NOMO-1 treated with DMSO at 0.1 percent for 48 hours (cell line): ENCODE measurements at regions not wholly inside any gene's neighbourhood (a gene's known extent, or its start where the extent isn't known, plus 50 kb on each side); places are given as distances from the start of the nearest gene placed in this dataset.

Source experiments
- DNase-seq: peaks from one replicate; lab custom pipeline; 2025; ENCODE audit not compliant: unreplicated experiment; lab: John Stamatoyannopoulos, UW

DNA sequence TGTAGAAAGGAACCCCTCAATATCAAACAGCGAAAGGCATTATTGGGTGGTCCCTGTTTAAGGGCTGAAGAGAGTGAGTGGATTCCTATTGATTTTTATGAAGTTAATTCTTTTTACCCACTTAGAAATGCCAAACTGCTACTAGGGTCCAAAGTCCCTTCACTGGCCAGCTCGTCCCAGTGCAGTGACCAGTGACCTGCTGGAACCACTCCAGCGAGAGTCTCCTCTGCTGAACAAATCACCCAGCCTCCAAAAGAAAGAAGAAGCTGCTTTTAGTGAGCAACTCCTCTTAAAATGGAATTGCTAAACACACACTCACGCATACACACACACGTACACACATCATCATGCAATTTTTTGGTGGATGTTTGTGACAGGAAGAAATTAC is 198.2 kb upstream of the PLEKHG7 start:
- peak; percentile 10 for DNase-seq

DNA sequence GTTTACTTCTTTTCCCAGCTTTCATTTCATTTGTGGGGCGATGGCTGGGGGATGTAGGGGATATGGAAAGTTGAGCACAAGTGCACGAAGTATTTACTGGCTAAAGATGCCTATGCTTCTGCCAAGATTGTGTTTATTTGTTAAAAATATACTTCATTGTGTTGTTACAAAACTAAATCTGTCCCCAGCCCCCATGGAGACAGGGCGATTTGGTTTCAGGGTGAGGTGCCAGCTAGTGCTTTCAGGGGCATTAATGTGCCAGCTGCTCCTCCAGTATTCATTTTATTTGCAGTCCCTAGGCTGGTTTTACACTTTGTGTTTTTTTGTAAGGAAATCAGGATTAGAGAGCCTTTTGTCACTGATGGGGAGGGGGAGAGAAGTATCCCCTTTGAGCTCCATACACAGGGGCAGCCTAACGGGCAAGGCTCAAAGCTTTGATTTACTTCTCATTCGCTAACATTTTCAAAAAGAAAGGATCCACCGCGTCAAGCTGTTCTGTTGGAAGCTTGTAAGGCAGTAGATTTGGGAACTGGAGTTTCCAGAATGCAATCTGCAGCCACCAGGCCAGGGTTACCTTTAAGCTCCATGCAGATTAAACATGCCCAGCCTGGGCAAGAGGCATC is 198.7 kb upstream of the PLEKHG7 start:
- DNase-seq, result no peak

DNA sequence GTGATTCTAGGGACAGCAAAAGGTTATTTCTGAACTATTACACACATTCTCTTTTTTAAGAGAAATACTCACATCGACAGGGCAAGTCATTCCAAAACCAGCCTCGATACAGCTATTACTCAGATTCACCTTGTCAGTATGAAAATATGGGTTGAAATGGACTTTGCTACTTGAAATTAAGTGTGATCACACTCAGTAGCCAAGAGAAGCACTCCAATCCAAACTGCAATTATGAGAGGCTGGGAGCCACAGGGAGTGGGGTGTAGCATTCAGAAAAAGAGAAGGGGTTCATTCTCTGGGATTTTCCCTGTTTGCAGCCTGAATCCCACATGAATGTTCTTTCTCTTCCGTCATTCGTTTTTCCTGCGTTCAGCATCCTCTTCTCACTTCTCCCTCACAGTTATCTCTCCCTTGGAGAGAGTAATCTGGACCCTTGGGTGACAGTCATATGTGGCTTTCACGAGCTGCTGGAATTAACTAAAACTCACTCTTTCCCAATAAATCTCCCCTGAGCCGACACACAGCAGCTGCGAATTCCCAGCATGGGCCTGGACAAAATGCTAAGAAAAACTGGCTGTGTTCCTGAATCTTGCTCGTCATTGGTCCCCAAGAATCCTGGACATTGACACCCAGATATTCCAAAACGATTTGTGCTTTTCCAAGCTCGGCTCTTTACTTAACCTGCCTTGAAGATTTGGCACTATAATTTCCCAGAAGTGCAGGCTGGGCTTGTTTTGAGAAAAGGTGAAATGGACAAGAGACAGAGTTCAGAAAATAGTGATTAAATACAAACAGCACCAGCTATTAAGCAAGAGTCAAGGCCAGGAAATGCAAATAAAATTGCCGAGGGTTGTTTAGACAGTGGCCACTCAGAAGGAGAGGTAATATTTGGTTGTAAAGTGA is 199.5 kb upstream of the PLEKHG7 start:
- DNase-seq, result no peak

DNA sequence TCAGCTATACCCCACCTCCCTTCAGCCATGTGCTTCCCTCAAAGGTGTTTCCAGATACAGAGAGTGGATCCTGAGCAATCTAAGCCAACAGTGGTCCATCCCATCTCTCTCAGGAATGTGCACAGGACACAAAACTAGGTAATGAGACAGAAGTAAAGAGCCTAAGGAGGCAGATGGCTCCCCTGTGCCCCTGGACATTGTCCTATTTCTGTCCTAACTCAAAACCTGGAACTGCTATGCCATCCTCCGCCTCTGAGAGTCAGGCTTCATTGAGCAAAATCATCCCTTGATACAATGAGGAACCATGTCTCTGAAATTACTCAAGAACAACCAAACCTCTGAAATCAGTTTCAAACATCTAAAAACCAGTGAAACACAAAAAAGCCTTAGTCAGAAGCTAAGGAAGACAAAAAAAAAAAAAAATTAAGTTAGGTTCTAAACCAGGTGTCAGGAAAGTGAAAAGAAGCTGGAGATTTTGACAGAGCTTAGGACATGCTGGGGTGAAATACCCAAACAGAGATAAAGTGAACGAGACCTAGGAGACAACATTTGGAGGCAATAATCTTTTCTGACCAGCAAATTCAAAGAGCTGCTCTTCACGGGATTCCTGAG is 200.3 kb upstream of the PLEKHG7 start:
- DNase-seq, result peak; percentile 88

DNA sequence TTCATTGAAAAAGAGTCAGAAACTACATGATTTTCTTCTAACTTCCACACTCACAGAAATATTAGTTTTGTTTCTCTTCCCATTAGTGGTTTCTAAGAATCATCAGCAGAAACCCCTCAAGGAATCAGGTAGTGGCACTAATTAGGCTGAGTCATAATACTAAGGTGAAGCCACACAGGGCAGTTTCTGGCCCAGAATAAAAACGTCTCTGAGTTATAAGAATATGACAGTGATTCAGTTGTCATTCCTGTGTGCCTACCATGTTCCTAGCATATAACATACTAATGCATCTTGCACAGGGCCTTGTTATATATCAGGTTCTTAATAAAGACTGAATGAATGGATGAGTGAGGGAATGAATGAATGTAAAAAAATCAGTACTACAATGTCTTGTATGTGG is 206.0 kb upstream of the PLEKHG7 start:
- DNase-seq, result no peak

DNA sequence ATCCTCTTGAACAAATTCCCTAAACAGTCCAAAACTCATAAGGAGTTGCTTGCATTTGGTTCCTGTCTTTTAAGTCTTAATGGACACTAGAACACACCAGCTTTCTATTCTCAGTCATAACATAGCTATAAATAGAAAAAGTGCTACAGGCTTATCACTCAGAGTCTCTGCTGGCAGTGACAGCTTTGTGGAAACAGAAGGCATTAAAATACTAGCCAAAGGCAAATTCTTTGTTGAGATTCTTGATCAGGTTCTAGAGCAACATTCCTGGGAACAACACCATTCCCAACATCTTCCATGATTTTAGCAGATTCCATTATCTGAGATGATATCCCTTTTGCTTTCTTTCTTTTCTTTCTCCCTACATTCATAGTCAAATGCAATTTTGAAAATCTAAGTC is 207.7 kb upstream of the PLEKHG7 start:
- no peak for DNase-seq

DNA sequence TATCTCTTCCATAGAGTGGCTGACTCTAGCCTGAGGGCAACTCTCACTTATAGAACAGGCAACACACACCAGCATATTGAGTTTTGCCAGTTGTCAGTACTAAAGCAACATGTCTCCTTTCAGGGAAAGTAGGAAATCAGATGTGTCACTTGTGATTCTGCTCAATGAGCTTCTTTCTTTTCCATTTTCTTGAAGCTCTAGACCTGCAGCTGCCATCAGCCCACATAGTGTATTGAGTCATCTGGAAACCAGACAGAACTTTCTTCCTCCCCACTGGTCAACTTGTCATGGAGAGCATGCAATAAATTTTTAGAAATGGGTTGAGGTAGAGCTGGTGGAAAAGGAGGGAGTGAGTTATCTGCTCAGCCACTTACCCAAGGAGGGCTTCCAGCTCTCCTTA is 209.0 kb upstream of the PLEKHG7 start:
- peak; percentile 12 for DNase-seq

DNA sequence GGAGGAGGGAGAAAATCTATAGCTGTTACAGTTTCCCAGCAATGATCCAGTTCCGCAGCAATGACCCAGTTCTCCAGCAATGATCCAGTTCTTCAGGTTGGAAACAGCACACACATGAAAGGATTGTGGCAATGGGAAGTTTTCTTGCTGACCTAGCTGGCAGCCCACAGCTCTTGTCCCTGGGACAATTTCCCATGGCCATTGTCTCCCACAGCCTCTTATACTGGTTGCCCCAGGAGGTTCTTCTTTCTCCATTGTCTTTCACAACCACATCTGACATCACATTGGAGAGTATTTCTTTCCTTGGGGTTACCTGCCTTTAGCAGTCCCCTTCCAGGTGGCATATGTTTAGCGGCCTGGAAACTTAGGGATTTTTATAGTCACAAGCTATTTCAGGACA is 209.8 kb upstream of the PLEKHG7 start:
- DNase-seq, result no peak

DNA sequence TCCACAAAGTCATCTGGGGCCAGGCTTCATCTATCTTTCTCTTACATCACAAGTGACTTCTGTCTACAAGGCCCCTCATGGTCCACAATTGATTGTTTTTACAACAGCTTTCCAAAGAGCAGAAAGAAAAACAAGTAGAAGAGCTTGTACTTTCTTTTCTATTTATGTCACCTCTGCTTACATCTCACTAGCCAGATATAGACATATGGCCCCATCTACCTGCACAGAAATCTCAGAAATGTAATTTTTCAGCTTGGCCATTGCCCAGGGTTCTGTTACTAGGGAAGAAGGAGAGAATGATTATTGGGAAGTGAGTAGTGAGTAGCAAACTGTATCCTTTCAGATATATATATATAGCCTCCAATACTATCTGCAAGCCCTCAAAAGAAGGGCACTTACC is 210.5 kb upstream of the PLEKHG7 start:
- no peak for DNase-seq

DNA sequence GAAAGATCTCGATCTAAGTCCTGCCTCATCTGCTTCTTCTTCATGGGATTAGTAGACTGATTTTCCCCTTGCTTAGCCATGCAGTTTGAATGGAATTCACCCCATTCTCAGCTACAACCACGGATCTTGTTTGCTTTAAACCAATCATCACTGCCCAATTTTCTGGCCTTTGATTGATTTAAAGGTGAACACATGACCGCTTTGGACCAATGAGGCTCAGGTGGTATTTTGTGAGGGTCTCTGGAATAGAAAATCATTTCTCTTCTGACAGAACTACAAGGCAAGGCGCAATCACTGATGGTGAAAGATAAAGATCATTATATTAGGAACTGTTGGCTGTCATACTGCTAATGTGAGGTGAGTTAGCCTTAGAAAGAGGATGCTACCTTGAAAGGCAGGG is 213.0 kb upstream of the PLEKHG7 start:
- no peak for DNase-seq

DNA sequence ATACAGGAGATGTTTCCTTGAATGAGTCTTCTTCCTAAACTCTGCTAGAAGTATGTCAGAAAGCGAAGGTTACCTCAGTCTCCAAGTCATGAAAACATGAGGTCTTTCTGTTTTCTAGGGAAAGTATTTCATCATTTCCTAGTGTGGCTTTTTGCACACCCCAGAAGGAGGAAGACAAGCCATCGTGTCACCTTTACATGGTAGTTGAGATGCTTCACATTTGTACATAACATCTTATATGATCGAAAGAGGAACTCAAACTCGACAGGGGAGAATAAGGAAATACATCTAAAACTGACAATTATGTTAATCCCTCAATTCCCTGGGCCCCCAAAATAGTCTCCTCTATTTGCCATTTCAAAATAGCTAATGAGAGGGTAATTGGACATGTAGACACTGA is 214.1 kb upstream of the PLEKHG7 start:
- peak; percentile 95 for DNase-seq

DNA sequence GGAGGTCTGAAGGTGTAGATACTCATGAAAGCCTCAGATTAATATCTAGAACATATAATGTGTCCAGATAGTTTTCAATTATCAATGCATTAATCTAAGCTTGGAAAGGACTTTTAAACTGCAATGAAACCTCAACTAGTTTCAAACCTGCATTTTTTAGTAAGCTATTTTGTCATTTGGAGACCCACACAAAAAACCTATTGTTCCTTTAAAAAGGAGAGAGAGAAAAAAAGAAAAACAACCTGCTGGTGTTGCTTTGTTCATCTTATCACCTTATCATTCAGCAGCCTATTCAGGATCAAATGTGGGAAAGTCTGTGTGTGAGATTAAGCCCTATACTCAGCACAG is 215.7 kb upstream of the PLEKHG7 start:
- no peak for DNase-seq

DNA sequence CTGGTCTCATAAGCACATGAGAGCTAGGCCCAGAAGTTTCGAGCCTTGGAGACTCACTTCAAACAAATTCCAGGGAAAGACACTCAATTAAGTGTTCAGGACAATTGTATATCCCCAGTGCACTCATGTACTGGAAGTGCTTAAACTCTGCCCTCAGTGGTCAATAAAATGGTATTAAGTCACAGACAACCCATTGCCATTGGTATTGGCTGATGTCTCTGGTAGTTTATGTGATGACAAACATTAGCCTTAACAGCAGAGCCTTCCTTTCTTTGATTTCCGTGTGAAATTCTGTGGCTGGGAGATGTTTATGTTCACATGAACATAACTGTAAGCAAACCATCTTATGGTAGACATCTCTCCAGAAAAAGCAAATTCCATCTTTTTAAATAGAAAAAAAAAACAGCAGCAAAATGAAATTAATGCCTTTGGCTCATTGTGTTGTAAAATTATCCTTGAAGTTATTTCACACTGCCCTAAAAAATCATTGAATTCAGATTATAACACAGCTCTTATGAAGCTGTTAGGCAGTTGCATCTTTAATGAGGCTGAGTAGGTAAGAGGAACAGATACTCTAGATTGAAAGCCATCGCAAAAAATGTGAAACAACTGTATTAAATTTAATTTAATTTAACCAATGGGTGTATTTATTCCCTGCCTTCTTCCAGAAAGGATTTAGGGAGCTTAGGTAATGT is 216.2 kb upstream of the PLEKHG7 start:
- peak; percentile 9 for DNase-seq

DNA sequence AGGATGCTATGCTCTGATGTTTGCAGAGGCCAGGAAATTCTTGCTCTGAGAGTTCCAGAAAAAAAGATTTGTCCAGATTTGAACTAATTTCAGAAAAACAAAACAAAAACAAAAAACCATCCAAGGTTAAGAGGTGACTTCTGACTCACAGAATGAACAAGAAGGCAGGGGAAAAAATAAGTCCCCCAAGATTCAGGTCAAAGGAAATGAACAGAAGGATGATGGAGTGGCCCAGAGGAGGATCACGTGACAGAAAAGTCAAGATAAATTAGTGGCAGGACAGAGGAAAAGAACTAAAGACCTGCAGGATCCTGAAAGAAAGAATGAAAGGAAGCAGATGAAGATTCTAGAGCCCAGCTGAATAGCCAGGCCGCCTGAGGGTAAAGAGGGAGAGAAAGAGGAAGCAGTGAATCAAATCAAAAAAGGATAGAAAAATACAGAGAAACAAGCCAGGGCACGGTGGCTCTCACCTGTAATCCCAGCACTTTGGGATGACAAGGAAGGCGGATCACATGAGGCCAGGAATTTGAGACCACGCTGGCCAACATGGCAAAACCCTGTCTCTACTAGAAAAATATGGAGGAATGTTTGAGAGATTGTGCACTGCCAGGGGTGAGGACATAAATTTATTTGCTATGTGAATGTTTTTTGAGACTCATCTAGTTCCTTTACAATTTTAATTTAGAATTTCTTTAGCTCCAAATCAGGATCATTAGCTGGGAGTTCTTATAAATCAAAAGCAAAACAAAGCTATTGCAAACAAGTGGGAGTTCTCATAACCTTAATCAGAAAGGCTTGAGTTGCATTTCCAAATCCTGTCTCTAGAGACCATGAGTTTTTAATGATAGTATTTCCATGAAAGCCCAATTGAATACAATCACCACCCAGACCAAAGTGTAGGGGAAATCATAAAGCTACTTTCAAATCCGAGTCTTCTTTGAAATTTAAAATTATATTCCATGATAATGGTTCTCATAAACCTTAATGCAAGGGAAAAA is 217.1 kb upstream of the PLEKHG7 start:
- peak; percentile 26 for DNase-seq

DNA sequence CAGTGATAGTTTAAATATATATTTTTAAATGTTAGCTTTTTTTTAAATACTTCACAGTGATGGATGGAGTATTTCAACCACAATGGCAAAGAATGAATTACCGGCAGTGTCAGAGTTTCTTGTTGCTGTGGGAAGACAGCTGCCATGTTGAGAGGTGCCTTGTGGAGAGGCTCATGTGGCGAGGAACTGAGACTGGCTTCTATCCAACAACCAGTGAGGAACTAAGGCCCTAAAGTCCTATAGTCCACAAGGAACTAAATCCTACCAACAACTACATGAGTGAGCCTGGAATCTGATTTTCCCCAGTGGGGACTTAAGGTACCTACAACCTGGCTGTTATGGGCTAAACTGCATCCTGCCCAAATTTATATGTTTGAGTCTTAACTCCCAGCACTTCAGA is 220.2 kb upstream of the PLEKHG7 start:
- no peak for DNase-seq

DNA sequence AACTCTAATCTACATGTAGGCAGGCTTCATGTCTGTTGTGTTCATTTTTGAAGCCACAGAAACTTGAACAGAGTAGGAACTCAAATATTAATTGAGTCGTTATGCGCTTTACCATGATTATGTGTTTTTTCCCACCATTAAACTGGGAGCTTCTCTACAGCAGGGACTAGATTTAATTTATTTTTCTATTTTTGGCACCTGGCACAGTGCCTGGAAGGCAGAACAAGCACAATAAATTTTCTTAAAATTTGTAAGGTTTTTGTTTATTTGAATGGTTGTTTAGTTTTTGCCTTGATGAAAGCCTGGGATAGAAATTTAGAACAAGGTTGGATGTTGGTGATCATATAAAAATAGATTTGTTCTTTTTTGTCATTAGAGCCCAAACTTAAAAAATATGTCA is 221.7 kb upstream of the PLEKHG7 start:
- DNase-seq, result no peak

DNA sequence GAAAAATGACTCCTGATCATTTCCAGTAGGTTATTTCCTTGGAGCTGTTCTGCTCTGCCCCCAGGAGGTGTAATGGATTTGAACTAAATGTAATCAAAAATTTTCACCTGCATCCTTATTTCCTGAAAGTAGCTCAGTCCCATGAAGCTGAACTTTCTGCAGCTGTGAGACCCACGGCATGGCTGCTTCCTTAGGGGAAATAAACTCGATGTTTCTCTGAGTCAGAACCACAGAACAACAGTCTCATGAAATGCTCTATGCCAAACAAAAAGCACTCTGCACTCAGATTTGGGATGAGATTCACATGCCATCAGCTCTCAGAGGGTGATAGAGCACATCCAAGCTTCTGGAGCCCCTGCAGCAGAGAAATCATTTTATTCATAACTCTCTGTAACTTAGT is 224.1 kb upstream of the PLEKHG7 start:
- DNase-seq, result no peak

DNA sequence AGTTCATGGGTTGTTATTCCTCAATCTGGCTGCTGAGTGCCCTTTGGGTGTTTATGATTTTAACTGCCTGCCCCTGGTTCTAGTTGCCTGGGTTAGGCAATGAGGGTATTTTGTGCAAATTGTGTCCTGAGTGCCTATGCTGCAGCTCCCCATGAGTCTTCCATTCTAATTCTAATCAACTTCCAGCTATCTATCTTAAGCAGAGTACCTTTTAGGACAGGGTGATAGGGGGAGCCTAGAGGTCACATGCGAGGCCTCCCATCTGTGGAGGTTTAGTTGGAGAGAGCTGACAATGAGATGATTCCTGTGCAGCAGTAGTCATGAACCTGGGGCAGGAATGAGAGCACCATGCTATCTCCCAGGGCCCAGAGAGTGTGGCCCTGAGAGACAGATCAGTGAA is 225.9 kb upstream of the PLEKHG7 start:
- DNase-seq, result no peak

DNA sequence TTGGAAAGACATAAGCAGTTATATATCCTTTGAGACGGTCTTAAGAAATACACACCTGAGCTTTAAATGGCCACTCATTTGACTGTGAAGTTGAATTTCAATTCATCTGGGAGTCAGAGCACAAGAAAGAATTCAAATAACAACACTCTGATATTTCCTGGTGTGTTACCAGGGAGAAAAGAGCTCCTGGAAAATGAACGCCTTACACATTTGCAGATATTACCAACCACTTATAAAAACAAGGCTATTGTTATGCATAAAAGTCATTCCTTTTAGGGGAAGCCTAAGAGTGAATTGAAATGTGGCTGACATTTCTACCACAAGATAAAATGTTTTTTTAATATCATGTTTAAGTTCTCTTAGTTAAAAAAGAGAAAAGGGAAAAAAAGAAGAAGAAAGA is 229.2 kb upstream of the PLEKHG7 start:
- DNase-seq, result no peak

DNA sequence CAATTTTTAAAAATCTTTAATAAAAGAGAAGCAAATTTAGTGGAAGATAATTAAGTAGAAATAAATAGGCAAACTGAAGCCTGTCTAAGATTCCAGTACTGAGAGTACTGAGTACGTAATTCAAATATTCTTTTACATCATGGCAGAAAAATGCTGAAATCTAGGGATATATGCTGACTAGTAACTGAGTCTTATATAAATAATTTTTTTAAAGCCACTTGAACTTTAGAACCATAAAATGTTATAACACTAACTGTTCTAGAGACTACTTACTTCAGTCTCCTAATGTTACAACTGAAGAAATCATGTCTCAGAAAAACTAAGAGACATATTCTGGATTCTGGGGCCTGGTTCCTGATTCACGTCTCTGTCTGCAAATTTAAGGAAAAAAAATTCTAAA is 230.6 kb upstream of the PLEKHG7 start:
- no peak for DNase-seq

DNA sequence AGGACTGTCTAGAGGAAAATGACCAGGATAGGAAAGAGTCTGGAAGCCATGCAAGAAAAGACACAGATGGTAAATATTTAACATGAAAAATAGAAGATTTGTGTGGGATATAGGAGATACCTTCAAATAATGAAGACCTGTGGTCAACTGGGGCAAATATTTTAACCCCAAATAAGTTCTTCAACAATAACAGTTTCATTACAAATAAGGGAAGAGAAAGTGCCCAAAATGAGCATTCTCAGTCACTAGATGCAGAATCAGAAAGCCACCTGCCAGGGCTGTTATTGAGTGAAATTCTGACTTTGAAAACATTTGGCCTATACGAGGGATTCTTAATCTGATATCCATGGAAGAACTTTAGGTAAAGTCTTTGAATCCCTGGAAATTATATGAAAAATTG is 231.2 kb upstream of the PLEKHG7 start:
- DNase-seq, result no peak
